ENCODE measurements at regions not wholly inside any gene's neighbourhood (a gene's known extent, or its start where the extent isn't known, plus 50 kb on each side); places are given as distances from the start of the nearest gene placed in this dataset.

- Histone ChIP-seq H3K18ac (ENCODE audit: low read length) (no peak overlapping the region), H3K79me1 (ENCODE audit: low read length) (no peaks in the 10 kb centered on the region), H3K4me1 (ENCODE audit: control insufficient read depth, low read depth, low read length) (no peaks in the 10 kb centered on the region), H3K4ac (ENCODE audit: low read depth, low read length) (no peak overlapping the region), H2BK120ac (ENCODE audit: low read depth, low read length) (no peak overlapping the region), H3K9ac (ENCODE audit: low read length) (no peak overlapping the region), H3K27me3 (ENCODE audit: insufficient read depth, low read length, poor library complexity) (no peaks in the 10 kb centered on the region), H4K8ac (ENCODE audit: low read depth, low read length) (no peak overlapping the region), H3K56ac (ENCODE audit: low read length) (no peak overlapping the region), H3K27ac (ENCODE audit: low read depth, low read length) (no peak overlapping the region), H2BK15ac (replicated peaks; ENCODE audit: low read depth) (no peak overlapping the region), H4K5ac (ENCODE audit: low read length) (no peak overlapping the region), H3K79me2 (ENCODE audit: control insufficient read depth, insufficient read depth, low read length) (no peaks in the 10 kb centered on the region), H3K36me3 (ENCODE audit: control insufficient read depth, insufficient read depth, low read length) (no peaks in the 10 kb centered on the region), H2AK5ac (ENCODE audit: low read length) (no peak overlapping the region), H3K4me2 (ENCODE audit: low read length) (no peak overlapping the region), H2BK5ac (ENCODE audit: low read length) (no peak overlapping the region), H3K4me3 (ENCODE audit: low read length) (no peak overlapping the region), H3K23ac (ENCODE audit: low read length) (no peak overlapping the region)
- WGBS (ENCODE audit: extremely low coverage, insufficient coverage, low lambda C conversion rate) = 100% methylated on average over 2 of the region's 3 CpGs
- DNase-seq = no peak
These were observed 1722.9 kb upstream of the PCDH10 start for GRCh38 chr4:131426023-131426758.

DNA sequence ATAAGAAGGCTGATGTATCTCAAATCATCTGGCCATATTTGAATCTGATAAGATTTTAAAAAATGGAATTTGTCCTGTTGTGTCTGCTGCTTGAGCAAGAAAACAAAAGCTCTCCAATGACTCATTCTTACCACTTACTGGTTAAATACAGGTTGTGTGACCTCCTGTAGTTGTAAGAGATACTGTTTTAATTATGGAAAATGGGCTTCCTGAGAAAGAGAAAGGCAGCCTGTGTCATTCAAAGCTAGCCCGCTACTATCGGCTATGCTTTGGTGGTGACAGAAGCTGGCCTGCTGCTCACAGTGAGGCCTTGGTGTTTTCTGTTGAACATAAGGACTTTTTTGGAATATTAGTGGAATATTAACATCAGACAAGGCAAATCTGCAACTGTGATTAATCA lies 1722.1 kb upstream of the PCDH10 start:
- Histone ChIP-seq H3K18ac (ENCODE audit: low read length) (no peak overlapping the region), H3K36me3 (ENCODE audit: control insufficient read depth, insufficient read depth, low read length) (no peaks in the 10 kb centered on the region), H3K4me2 (ENCODE audit: low read length) (no peak overlapping the region), H3K23ac (ENCODE audit: low read length) (no peak overlapping the region), H3K79me2 (ENCODE audit: control insufficient read depth, insufficient read depth, low read length) (no peaks in the 10 kb centered on the region), H2BK5ac (ENCODE audit: low read length) (no peak overlapping the region), H4K5ac (ENCODE audit: low read length) (no peak overlapping the region), H3K9ac (ENCODE audit: low read length) (no peak overlapping the region), H2BK15ac (replicated peaks; ENCODE audit: low read depth) (no peak overlapping the region), H3K4me1 (ENCODE audit: control insufficient read depth, low read depth, low read length) (no peaks in the 10 kb centered on the region), H3K4ac (ENCODE audit: low read depth, low read length) (no peak overlapping the region), H3K27ac (ENCODE audit: low read depth, low read length) (no peak overlapping the region), H2BK120ac (ENCODE audit: low read depth, low read length) (no peak overlapping the region), H3K4me3 (ENCODE audit: low read length) (no peak overlapping the region), H2AK5ac (ENCODE audit: low read length) (no peak overlapping the region), H4K8ac (ENCODE audit: low read depth, low read length) (no peak overlapping the region), H3K27me3 (ENCODE audit: insufficient read depth, low read length, poor library complexity) (no peaks in the 10 kb centered on the region), H3K79me1 (ENCODE audit: low read length) (no peaks in the 10 kb centered on the region), H3K56ac (ENCODE audit: low read length) (no peak overlapping the region)
- no CpG with 5 or more reads among the region's 2 CpGs for WGBS (ENCODE audit: extremely low coverage, insufficient coverage, low lambda C conversion rate)
- peak; percentile 23 for DNase-seq

GRCh38 chr4:131430302-131430701 lies 1718.8 kb upstream of the PCDH10 start:
- no peak overlapping the region for H3K4ac ChIP-seq (ENCODE audit: low read depth, low read length)
- H3K4me3 ChIP-seq (ENCODE audit: low read length) = no peak overlapping the region
- H2BK5ac ChIP-seq (ENCODE audit: low read length) = no peak overlapping the region
- no peaks in the 10 kb centered on the region for H3K36me3 ChIP-seq (ENCODE audit: control insufficient read depth, insufficient read depth, low read length)
- no peak overlapping the region for H2AK5ac ChIP-seq (ENCODE audit: low read length)
- H3K79me2 ChIP-seq (ENCODE audit: control insufficient read depth, insufficient read depth, low read length) = no peaks in the 10 kb centered on the region
- H2BK15ac ChIP-seq (replicated peaks; ENCODE audit: low read depth) = no peak overlapping the region
- H3K4me1 ChIP-seq (ENCODE audit: control insufficient read depth, low read depth, low read length) = no peaks in the 10 kb centered on the region
- no peak overlapping the region for H3K23ac ChIP-seq (ENCODE audit: low read length)
- H3K79me1 ChIP-seq (ENCODE audit: low read length) = no peaks in the 10 kb centered on the region
- DNase-seq = peak; percentile 25
- no peak overlapping the region for H4K5ac ChIP-seq (ENCODE audit: low read length)
- H3K9ac ChIP-seq (ENCODE audit: low read length) = no peak overlapping the region
- no peak overlapping the region for H3K18ac ChIP-seq (ENCODE audit: low read length)
- no peaks in the 10 kb centered on the region for H3K27me3 ChIP-seq (ENCODE audit: insufficient read depth, low read length, poor library complexity)
- no peak overlapping the region for H2BK120ac ChIP-seq (ENCODE audit: low read depth, low read length)
- H4K8ac ChIP-seq (ENCODE audit: low read depth, low read length) = no peak overlapping the region
- no peak overlapping the region for H3K56ac ChIP-seq (ENCODE audit: low read length)
- H3K4me2 ChIP-seq (ENCODE audit: low read length) = no peak overlapping the region
- H3K27ac ChIP-seq (ENCODE audit: low read depth, low read length) = no peak overlapping the region
- no CpG with 5 or more reads among the region's 3 CpGs for WGBS (ENCODE audit: extremely low coverage, insufficient coverage, low lambda C conversion rate)

GRCh38 chr4:131441004-131441688 lies 1707.9 kb upstream of the PCDH10 start:
- no peaks in the 10 kb centered on the region for H3K4me1 ChIP-seq (ENCODE audit: control insufficient read depth, low read depth, low read length)
- no peak overlapping the region for H4K5ac ChIP-seq (ENCODE audit: low read length)
- no peak overlapping the region for H3K18ac ChIP-seq (ENCODE audit: low read length)
- H2BK120ac ChIP-seq (ENCODE audit: low read depth, low read length) = no peak overlapping the region
- DNase-seq = no peak
- no peak overlapping the region for H3K4me3 ChIP-seq (ENCODE audit: low read length)
- H3K56ac ChIP-seq (ENCODE audit: low read length) = no peak overlapping the region
- no peaks in the 10 kb centered on the region for H3K27me3 ChIP-seq (ENCODE audit: insufficient read depth, low read length, poor library complexity)
- no peak overlapping the region for H3K27ac ChIP-seq (ENCODE audit: low read depth, low read length)
- H3K23ac ChIP-seq (ENCODE audit: low read length) = no peak overlapping the region
- no peaks in the 10 kb centered on the region for H3K79me1 ChIP-seq (ENCODE audit: low read length)
- WGBS (ENCODE audit: extremely low coverage, insufficient coverage, low lambda C conversion rate) = no CpG with 5 or more reads among the region's 7 CpGs
- no peaks in the 10 kb centered on the region for H3K36me3 ChIP-seq (ENCODE audit: control insufficient read depth, insufficient read depth, low read length)
- H3K9ac ChIP-seq (ENCODE audit: low read length) = no peak overlapping the region
- H3K79me2 ChIP-seq (ENCODE audit: control insufficient read depth, insufficient read depth, low read length) = no peaks in the 10 kb centered on the region
- H2BK5ac ChIP-seq (ENCODE audit: low read length) = no peak overlapping the region
- H3K4ac ChIP-seq (ENCODE audit: low read depth, low read length) = no peak overlapping the region
- H3K4me2 ChIP-seq (ENCODE audit: low read length) = no peak overlapping the region
- no peak overlapping the region for H4K8ac ChIP-seq (ENCODE audit: low read depth, low read length)
- H2AK5ac ChIP-seq (ENCODE audit: low read length) = no peak overlapping the region
- no peak overlapping the region for H2BK15ac ChIP-seq (replicated peaks; ENCODE audit: low read depth)

DNA sequence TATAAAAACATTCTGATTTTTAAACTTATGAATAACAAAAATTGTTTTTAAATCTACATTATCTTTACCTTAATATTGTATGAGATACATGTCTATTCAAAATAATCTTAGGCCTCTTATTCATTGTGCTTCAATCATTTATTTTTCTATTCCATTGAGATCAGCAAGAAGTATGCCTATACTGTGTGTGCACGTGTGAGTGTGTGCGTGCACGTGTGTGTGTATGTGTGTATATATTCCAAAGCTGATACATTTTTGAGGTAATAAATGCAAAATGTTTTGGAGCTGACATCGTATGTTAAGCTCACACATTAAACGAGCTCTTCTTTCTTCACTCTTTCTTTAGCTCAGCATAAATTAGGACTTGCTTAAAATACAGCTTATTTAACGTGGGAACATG lies 1701.2 kb upstream of the PCDH10 start:
- WGBS (ENCODE audit: extremely low coverage, insufficient coverage, low lambda C conversion rate) = no CpG with 5 or more reads among the region's 6 CpGs
- Histone ChIP-seq H3K56ac (ENCODE audit: low read length) (no peak overlapping the region), H3K27me3 (ENCODE audit: insufficient read depth, low read length, poor library complexity) (no peaks in the 10 kb centered on the region), H4K5ac (ENCODE audit: low read length) (no peak overlapping the region), H2BK5ac (ENCODE audit: low read length) (no peak overlapping the region), H3K79me2 (ENCODE audit: control insufficient read depth, insufficient read depth, low read length) (no peaks in the 10 kb centered on the region), H3K4ac (ENCODE audit: low read depth, low read length) (no peak overlapping the region), H3K4me2 (ENCODE audit: low read length) (no peak overlapping the region), H3K79me1 (ENCODE audit: low read length) (no peaks in the 10 kb centered on the region), H3K4me1 (ENCODE audit: control insufficient read depth, low read depth, low read length) (no peaks in the 10 kb centered on the region), H2AK5ac (ENCODE audit: low read length) (no peak overlapping the region), H2BK120ac (ENCODE audit: low read depth, low read length) (no peak overlapping the region), H2BK15ac (replicated peaks; ENCODE audit: low read depth) (no peak overlapping the region), H3K4me3 (ENCODE audit: low read length) (no peak overlapping the region), H3K36me3 (ENCODE audit: control insufficient read depth, insufficient read depth, low read length) (no peaks in the 10 kb centered on the region), H3K18ac (ENCODE audit: low read length) (no peak overlapping the region), H4K8ac (ENCODE audit: low read depth, low read length) (no peak overlapping the region), H3K27ac (ENCODE audit: low read depth, low read length) (no peak overlapping the region), H3K9ac (ENCODE audit: low read length) (no peak overlapping the region), H3K23ac (ENCODE audit: low read length) (no peak overlapping the region)
- no peak for DNase-seq
